GM18909 (cell line): ENCODE measurements at regions not wholly inside any gene's neighbourhood (a gene's known extent, or its start where the extent isn't known, plus 50 kb on each side); places are given as distances from the start of the nearest gene placed in this dataset.
"Not testable (repeated sequence)": the region's sequence is repeated elsewhere in the genome, so short reads cannot be mapped to it uniquely, and the experiment has no call there.

ENCODE experiments used
- ATAC-seq: cut with Tn5 transposase; IDR thresholded peaks from one replicate; pipeline ENCODE4 v1.9.1; 2021; ENCODE audit warnings: mild to moderate bottlenecking; ENCODE audit not compliant: unreplicated experiment, poor library complexity

DNA sequence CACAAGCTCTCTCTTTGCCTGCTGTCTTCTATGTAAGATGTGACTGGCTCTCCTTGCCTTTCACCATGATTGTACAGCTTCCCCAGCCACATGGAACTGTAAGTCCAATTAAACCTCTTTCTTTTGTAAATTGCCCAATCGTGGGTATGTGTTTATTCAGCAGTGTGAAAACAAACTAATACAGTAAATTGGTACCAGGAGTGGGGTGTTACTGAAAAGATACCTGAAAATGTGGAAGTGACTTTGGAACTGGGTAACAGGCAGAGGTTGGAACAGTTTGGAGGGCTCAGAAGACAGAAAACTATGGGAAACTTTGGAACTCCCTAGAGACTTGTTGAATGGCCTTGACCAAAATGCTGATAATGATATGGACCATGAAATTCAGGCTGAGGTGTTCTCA is 214.3 kb upstream of the FSCB start:
- ATAC-seq, result not testable (repeated sequence)

DNA sequence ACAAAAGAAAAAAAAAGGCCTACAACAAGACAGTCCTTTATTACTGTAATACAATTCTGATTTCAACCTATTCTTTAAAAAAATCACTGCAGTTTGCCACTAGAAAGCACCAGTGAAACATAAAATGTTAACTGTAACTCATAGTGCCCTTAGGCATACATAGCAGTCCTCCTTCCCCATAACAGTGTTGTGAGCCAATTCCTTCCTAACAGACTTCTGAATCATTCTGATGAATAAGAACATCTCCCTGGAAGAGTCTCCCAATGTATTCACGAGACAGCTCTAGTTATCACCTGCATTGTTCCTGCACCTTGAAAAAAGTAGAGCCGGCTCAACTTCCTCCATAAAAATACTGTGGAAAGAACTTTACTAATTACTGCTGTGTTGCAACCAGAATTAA is 213.6 kb upstream of the FSCB start:
- ATAC-seq, result no peak

- ATAC-seq, result no peak
Observed at GRCh38 chr14:44712024-44712815, 205.1 kb upstream of the FSCB start.

DNA sequence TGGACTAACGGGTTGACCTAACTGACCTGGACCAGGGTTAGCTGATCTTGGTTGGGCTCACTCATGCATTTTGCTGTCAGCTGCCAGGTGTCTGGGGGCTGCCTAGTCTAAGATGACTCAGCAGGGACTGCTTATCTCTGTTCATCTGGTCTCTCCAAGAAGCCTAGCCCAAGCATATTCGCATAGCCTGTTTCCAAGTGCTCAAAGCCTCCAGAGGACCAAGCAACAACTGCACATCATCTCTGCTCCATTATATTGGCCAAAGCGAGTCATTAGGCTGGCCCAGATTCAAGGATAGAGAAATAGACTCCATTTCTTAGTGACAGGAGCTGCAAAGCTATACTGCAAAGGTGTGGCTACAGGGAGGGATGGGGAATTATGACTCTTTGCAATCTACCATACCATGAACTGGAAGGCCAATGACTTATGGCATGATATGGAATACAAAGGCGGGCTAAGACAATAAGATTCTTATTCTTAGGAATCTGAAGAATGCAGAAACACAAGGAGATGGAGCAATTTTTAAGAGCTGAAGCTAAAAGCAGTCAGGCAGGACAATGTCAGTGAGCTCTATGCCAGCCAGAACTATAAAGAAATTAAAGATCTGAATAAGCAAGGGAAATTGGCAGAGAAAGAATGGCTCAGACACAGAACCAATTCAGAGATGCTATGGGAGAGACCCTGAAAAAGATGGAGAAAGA is 194.6 kb upstream of the FSCB start:
- ATAC-seq, result no peak

GRCh38 chr14:44700694-44701093 is 193.6 kb upstream of the FSCB start:
- no peak for ATAC-seq

- no peak for ATAC-seq
Observed at GRCh38 chr14:44700184-44700583, 193.1 kb upstream of the FSCB start.

DNA sequence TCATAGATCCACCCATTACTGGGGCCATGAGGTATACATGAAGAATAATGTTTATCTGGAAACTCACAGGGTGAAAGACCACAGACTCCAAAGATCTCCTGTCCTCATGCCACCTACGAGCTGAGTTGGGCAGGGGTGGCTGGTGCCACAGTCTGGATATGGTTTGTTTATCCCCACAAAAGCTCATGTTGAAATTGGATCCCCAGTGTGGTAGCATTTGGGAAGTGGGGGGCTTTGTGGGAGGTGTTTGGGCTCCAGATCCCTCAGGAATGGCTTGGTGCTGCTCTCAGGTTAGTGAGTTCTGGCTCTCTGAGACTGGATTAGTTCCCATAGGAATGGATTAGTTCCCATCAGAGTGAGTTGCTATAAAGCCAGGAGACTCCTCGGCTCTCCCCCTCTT is 192.3 kb upstream of the FSCB start:
- no peak for ATAC-seq

- no peak for ATAC-seq
Observed at GRCh38 chr14:44669496-44669895, 162.4 kb upstream of the FSCB start.

GRCh38 chr14:44663136-44663535 is 156.1 kb upstream of the FSCB start:
- peak; percentile 40 for ATAC-seq

- peak; percentile 50 for ATAC-seq
Observed at GRCh38 chr14:44662250-44662891, 155.3 kb upstream of the FSCB start.

GRCh38 chr14:44658389-44658696 is 151.3 kb upstream of the FSCB start:
- no peak for ATAC-seq

DNA sequence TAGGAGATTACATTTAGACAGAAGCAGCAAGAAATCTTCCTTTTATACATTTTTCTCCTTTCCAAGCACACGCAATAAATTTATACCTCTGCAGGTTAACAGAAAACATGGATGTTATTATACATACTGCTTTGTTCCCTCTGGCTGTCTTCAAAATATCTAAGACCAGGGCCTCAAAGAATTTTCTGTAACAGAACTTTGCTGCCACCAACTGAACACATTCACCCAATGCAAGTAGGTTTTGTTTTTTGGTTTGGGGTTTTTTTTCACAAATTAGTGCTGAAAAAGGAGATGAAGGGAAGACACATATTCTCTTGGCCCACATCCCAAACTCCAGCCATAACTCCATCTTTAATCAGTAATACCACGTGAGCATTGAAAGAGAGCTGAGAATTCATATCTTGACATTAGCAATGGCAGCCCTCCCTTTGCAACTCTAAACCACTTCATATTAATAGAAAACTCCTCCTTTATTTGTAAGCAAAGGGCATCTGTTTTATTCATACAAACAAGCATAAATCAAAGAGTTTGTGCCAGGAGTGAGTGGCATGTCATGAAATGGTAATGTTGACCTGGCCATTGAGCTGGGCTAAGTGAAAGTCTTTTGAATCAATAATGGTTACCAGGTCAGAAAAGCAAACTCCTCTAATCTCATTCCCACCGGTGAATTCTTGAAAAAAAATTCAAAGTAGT is 150.8 kb upstream of the FSCB start:
- no peak for ATAC-seq

GRCh38 chr14:44657203-44657602 is 150.1 kb upstream of the FSCB start:
- no peak for ATAC-seq

- no peak for ATAC-seq
Observed at GRCh38 chr14:44654591-44654990, 147.5 kb upstream of the FSCB start.

DNA sequence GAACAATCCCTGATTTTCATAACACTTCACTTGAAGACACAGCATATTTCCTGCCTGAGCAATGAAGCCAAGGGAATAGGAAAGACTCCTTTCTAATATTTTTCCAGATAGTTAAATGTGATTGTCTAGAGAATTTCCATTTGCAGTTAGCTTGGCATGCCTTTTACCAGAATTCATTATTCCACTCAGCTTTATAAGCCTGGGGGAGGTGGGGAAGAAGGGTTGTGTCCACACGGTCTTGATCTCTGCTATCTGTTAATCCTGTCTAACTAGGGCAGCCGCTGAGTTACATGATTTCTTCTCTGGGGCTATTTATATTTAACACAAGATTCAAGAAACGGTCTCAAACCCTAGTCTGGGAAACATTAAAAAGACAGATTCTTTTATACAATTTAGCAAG is 146.6 kb upstream of the FSCB start:
- no peak for ATAC-seq

- ATAC-seq, result no peak
Observed at GRCh38 chr14:44652640-44653039, 145.6 kb upstream of the FSCB start.

- no peak for ATAC-seq
Observed at GRCh38 chr14:44649061-44649460, 142.0 kb upstream of the FSCB start.

GRCh38 chr14:44640416-44640815 is 133.3 kb upstream of the FSCB start:
- ATAC-seq, result no peak

GRCh38 chr14:44639781-44640385 is 132.8 kb upstream of the FSCB start:
- ATAC-seq, result no peak

DNA sequence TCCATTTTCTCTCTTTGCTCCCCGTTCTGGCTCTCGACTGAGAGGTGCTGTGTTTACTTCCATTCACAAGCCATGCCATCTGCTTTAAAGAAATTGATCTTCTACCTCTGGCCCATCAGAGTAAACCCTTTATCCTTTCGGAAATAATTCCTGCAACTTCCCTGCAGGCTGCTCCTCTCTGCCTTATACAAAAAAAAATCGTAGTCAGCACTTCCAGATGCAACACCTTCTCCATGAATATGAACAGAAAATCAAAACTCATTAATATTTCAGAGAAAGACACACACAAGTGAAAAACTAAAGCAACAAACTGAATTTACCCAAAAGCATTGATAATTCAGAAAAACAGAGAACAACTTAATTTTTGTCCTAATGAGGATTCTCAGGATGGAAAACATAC is 127.6 kb upstream of the FSCB start:
- no peak for ATAC-seq

GRCh38 chr14:44626423-44626822 is 119.3 kb upstream of the FSCB start:
- no peak for ATAC-seq
